Spinal cord (tissue), 9 donors: ENCODE measurements at regions not wholly inside any gene's neighbourhood (a gene's known extent, or its start where the extent isn't known, plus 50 kb on each side); places are given as distances from the start of the nearest gene placed in this dataset.
A peak's percentile ranks its signal among the peaks of the same experiment; 100 is the strongest.

Source experiments
- DNase-seq, 6 donors: peaks; one replicate each; pipeline versions ENCODE4 v3.0.0 to v3.0.0-alpha.2; 2013 to 2015; ENCODE audit warnings: low spot score in 6 of 6, low read depth in 4 of 6
- H3K27ac ChIP-seq: one replicate; pipeline ENCODE4 v1.5.1; 2013; ENCODE audit warnings: low read depth, low read length, control low read depth
- H3K27me3 ChIP-seq: one replicate; pipeline ENCODE4 v1.6.1; 2013; ENCODE audit warnings: low read length; ENCODE audit not compliant: control insufficient read depth, insufficient read depth
- H3K36me3 ChIP-seq: one replicate; pipeline ENCODE4 v1.6.1; 2013; ENCODE audit warnings: low read length; ENCODE audit not compliant: control insufficient read depth, insufficient read depth
- H3K4me1 ChIP-seq: one replicate; pipeline ENCODE4 v1.6.1; 2013; ENCODE audit warnings: low read length; ENCODE audit not compliant: control insufficient read depth, insufficient read depth
- H3K4me3 ChIP-seq: one replicate; pipeline ENCODE4 v1.5.1; 2013; ENCODE audit warnings: low read depth, low read length, control low read depth
- H3K9me3 ChIP-seq: one replicate; pipeline ENCODE4 v1.6.1; 2013; ENCODE audit warnings: low read length; ENCODE audit not compliant: control insufficient read depth, insufficient read depth
- WGBS: methylation state at CpG from one replicate; pipeline ENCODE4 v1.1.5; 2013; ENCODE audit warnings: missing lambda C conversion rate; ENCODE audit not compliant: insufficient coverage; 5-methylcytosine and 5-hydroxymethylcytosine counted together
- donor health status: healthy.

GRCh38 chr10:111199587-111199986 is 122.8 kb downstream of the ADRA2A start:
- Histone ChIP-seq H3K27ac (no peak overlapping the region), H3K9me3 (no peaks in the 10 kb centered on the region), H3K36me3 (no peaks in the 10 kb centered on the region), H3K4me3 (no peak overlapping the region), H3K4me1 (no peaks in the 10 kb centered on the region), H3K27me3 (no peaks in the 10 kb centered on the region)
- WGBS = 94% methylated on average over 2 of the region's 4 CpGs
- DNase-seq = peak in 1 of 6 donors; percentile 3

GRCh38 chr10:111200505-111201186 is 123.8 kb downstream of the ADRA2A start:
- H3K27ac ChIP-seq = no peak overlapping the region
- H3K9me3 ChIP-seq = no peaks in the 10 kb centered on the region
- DNase-seq = no peak
- H3K36me3 ChIP-seq = no peaks in the 10 kb centered on the region
- H3K4me1 ChIP-seq = no peaks in the 10 kb centered on the region
- 69% methylated on average over 1 of the region's 3 CpGs for WGBS
- H3K27me3 ChIP-seq = no peaks in the 10 kb centered on the region
- no peak overlapping the region for H3K4me3 ChIP-seq

DNA sequence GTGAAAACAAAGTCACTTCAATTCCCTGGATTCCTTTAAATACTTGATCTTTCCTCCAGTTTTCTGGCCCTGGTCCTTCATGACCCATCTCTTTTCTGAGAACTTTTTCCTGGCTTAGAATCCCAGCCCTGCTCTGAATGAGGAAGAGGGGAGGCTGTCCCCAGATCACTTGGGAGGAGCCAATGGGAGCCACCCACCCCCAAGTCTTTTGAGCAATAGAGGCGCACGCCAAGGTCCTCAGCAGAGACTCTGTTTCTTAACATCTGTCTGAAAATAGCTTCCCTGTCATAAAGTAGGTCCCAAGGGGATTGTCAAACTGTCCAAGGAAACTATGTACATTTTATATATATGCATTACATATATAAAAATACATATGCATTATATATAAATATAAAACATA is 126.8 kb downstream of the ADRA2A start:
- DNase-seq = no peak
- Histone ChIP-seq H3K36me3 (no peaks in the 10 kb centered on the region), H3K4me1 (no peaks in the 10 kb centered on the region), H3K27me3 (no peaks in the 10 kb centered on the region), H3K4me3 (no peak overlapping the region), H3K27ac (no peak overlapping the region), H3K9me3 (no peaks in the 10 kb centered on the region)
- WGBS = no CpG with 5 or more reads among the region's 2 CpGs

GRCh38 chr10:111204838-111205237 is 128.0 kb downstream of the ADRA2A start:
- Histone ChIP-seq H3K27ac (no peak overlapping the region), H3K9me3 (no peaks in the 10 kb centered on the region), H3K27me3 (no peaks in the 10 kb centered on the region), H3K36me3 (no peaks in the 10 kb centered on the region), H3K4me1 (no peaks in the 10 kb centered on the region), H3K4me3 (no peak overlapping the region)
- 39% methylated on average over 4 of the region's 5 CpGs for WGBS
- DNase-seq = no peak

- DNase-seq = no peak
These were observed 129.7 kb downstream of the ADRA2A start for GRCh38 chr10:111206521-111206920.

GRCh38 chr10:111207500-111207899 is 130.7 kb downstream of the ADRA2A start:
- H3K4me1 ChIP-seq = no peaks in the 10 kb centered on the region
- H3K27me3 ChIP-seq = no peaks in the 10 kb centered on the region
- peak in 2 of 6 donors; percentile 3 to 13 for DNase-seq
- H3K9me3 ChIP-seq = no peaks in the 10 kb centered on the region
- H3K27ac ChIP-seq = no peak overlapping the region
- H3K36me3 ChIP-seq = no peaks in the 10 kb centered on the region
- WGBS = 77% methylated on average over 5 of the region's 5 CpGs
- no peak overlapping the region for H3K4me3 ChIP-seq

More at GRCh38 chr10:111206521-111206920, 129.7 kb downstream of the ADRA2A start:
- no peaks in the 10 kb centered on the region for H3K9me3 ChIP-seq
- H3K4me3 ChIP-seq = no peak overlapping the region
- no peaks in the 10 kb centered on the region for H3K27me3 ChIP-seq
- H3K4me1 ChIP-seq = no peaks in the 10 kb centered on the region
- H3K36me3 ChIP-seq = no peaks in the 10 kb centered on the region
- H3K27ac ChIP-seq = no peak overlapping the region

DNA sequence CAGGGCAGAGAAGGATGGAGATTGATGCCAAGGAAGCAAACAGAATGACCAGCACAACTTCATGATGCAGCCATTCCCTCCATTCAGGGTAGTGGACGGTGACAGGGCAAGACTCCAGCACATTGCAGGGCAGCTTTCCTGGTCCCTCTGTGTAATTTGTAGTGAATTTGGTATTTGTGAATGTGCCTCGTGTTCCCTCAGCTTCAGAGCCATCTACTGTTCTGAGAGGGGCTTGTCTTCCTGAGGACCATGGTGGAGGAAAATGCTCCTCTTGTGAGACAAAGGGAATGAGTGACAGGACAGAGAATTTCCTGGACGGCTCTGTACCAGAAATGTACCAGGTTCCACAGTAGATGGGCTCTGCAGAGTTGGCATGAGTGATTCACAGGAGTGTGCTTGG is 132.1 kb downstream of the ADRA2A start:
- H3K4me1 ChIP-seq = no peaks in the 10 kb centered on the region
- H3K4me3 ChIP-seq = no peak overlapping the region
- no peak for DNase-seq
- H3K36me3 ChIP-seq = no peaks in the 10 kb centered on the region
- H3K27me3 ChIP-seq = no peaks in the 10 kb centered on the region
- WGBS = 45% methylated on average over 2 of the region's 3 CpGs
- no peaks in the 10 kb centered on the region for H3K9me3 ChIP-seq
- no peak overlapping the region for H3K27ac ChIP-seq

- 22% methylated on average over 3 of the region's 5 CpGs for whole genome bisulfite sequencing
- Histone ChIP-seq H3K36me3 (no peaks in the 10 kb centered on the region), H3K27me3 (no peaks in the 10 kb centered on the region), H3K4me1 (no peaks in the 10 kb centered on the region), H3K9me3 (no peaks in the 10 kb centered on the region), H3K4me3 (no peak overlapping the region), H3K27ac (no peak overlapping the region)
- DNase-seq = peak in 3 of 6 donors; percentile 14 to 86 (median 72)
These were observed 132.9 kb downstream of the ADRA2A start for GRCh38 chr10:111209692-111210091.

DNA sequence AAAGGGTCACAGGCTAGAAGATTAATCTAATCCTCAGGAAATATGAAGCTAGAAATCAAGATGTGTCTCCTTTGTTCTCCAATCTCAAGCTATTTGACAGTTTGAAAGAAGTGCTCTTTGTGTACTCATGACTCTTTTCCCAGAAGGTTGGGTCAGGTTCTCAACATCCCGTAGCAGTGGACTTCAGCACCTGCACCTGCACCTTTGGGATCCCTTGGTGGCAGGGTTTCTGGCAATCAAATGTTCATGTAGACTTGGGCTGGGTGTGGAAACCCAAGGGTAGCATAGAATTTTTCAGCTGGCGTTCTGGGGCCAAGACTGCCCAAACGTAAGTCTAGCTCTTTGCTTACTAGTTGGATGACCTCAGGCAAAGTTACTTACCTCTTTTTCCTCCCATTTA is 134.4 kb downstream of the ADRA2A start:
- Histone ChIP-seq H3K36me3 (no peaks in the 10 kb centered on the region), H3K4me1 (no peaks in the 10 kb centered on the region), H3K4me3 (no peak overlapping the region), H3K27ac (no peak overlapping the region), H3K9me3 (no peaks in the 10 kb centered on the region), H3K27me3 (no peaks in the 10 kb centered on the region)
- no peak for DNase-seq
- WGBS = 100% methylated on average over 1 of the region's 3 CpGs

GRCh38 chr10:111211706-111212105 is 134.9 kb downstream of the ADRA2A start:
- no CpG with 5 or more reads among the region's 3 CpGs for WGBS
- H3K4me1 ChIP-seq = no peaks in the 10 kb centered on the region

More at GRCh38 chr10:111211706-111212105, 134.9 kb downstream of the ADRA2A start:
- no peak for DNase-seq
- H3K27me3 ChIP-seq = no peaks in the 10 kb centered on the region
- H3K36me3 ChIP-seq = no peaks in the 10 kb centered on the region
- no peaks in the 10 kb centered on the region for H3K9me3 ChIP-seq
- no peak overlapping the region for H3K27ac ChIP-seq
- no peak overlapping the region for H3K4me3 ChIP-seq
